ENCODE measurements at regions not wholly inside any gene's neighbourhood (a gene's known extent, or its start where the extent isn't known, plus 50 kb on each side); places are given as distances from the start of the nearest gene placed in this dataset.

DNA sequence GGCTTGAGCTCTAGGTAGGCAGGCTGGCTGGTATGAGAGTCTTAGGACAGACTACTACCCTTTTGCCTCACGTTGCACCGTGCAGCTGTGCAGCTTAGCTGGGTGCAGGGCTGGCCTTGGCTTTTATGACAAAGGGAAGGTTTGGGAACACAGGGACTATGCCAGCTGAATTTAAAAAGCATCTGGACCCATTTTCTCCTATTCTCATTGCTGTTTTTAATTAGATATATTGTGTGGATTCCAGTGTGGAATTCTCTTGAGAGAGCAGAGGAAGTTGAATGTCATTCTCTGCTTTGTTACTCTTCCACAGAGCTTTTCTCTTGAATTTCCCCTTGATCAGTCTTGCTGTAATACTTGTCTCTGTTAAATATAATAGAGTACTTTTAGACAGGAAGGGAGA, 192.7 kb downstream of the ZNF330 start:
- Histone ChIP-seq H3K9ac (ENCODE audit: insufficient read depth in 1 of 2, low read depth in 2 of 2, low read length in 2 of 2) (no peak overlapping the region), H3K9me3 (replicated peaks; ENCODE audit: control insufficient read depth, insufficient read depth, low read depth, low read length) (no peaks in the 10 kb centered on the region), H3K27ac (ENCODE audit: extremely low read depth, low read depth, low read length) (no peak overlapping the region), H3K4me2 (ENCODE audit: insufficient read depth, low read length) (no peak overlapping the region), H3K79me2 (ENCODE audit: control insufficient read depth, insufficient read depth, low read length) (no peaks in the 10 kb centered on the region), H4K20me1 (replicated peaks; ENCODE audit: control insufficient read depth, insufficient read depth, low read length) (no peaks in the 10 kb centered on the region), H3K9me1 (ENCODE audit: control insufficient read depth, insufficient read depth, low read length) (no peaks in the 10 kb centered on the region), H3K27me3 (ENCODE audit: control insufficient read depth in 2 of 2, insufficient read depth in 2 of 2, low read length in 2 of 2) (no peaks in the 10 kb centered on the region), H3K4me1 (replicated peaks in 1 of 2; ENCODE audit: control insufficient read depth in 2 of 2, insufficient read depth in 2 of 2, low read length in 2 of 2) (no peaks in the 10 kb centered on the region), H3K4me3 (no peak overlapping the region), H3K36me3 (ENCODE audit: control insufficient read depth, insufficient read depth, low read length) (no peaks in the 10 kb centered on the region), H2AFZ (ENCODE audit: low read depth, low read length) (no peak overlapping the region)
- intact Hi-C loops (cut with micrococcal nuclease) (no loop called here), in situ Hi-C loops (cut with MboI) (no loop called here)
- TF ChIP-seq, protein P1, sequence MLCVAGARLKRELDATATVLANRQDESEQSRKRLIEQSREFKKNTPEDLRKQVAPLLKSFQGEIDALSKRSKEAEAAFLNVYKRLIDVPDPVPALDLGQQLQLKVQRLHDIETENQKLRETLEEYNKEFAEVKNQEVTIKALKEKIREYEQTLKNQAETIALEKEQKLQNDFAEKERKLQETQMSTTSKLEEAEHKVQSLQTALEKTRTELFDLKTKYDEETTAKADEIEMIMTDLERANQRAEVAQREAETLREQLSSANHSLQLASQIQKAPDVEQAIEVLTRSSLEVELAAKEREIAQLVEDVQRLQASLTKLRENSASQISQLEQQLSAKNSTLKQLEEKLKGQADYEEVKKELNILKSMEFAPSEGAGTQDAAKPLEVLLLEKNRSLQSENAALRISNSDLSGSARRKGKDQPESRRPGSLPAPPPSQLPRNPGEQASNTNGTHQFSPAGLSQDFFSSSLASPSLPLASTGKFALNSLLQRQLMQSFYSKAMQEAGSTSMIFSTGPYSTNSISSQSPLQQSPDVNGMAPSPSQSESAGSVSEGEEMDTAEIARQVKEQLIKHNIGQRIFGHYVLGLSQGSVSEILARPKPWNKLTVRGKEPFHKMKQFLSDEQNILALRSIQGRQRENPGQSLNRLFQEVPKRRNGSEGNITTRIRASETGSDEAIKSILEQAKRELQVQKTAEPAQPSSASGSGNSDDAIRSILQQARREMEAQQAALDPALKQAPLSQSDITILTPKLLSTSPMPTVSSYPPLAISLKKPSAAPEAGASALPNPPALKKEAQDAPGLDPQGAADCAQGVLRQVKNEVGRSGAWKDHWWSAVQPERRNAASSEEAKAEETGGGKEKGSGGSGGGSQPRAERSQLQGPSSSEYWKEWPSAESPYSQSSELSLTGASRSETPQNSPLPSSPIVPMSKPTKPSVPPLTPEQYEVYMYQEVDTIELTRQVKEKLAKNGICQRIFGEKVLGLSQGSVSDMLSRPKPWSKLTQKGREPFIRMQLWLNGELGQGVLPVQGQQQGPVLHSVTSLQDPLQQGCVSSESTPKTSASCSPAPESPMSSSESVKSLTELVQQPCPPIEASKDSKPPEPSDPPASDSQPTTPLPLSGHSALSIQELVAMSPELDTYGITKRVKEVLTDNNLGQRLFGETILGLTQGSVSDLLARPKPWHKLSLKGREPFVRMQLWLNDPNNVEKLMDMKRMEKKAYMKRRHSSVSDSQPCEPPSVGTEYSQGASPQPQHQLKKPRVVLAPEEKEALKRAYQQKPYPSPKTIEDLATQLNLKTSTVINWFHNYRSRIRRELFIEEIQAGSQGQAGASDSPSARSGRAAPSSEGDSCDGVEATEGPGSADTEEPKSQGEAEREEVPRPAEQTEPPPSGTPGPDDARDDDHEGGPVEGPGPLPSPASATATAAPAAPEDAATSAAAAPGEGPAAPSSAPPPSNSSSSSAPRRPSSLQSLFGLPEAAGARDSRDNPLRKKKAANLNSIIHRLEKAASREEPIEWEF (CRISPR knock-in tag; IDR thresholded peaks at IDR 0.05), result no peak
- TF ChIP-seq, protein P2, sequence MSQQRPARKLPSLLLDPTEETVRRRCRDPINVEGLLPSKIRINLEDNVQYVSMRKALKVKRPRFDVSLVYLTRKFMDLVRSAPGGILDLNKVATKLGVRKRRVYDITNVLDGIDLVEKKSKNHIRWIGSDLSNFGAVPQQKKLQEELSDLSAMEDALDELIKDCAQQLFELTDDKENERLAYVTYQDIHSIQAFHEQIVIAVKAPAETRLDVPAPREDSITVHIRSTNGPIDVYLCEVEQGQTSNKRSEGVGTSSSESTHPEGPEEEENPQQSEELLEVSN (IDR thresholded peaks at IDR 0.05; ENCODE audit: borderline replicate concordance in 1 of 2, extremely low read depth in 1 of 2, insufficient read depth in 1 of 2, insufficient read length in 1 of 2, low read depth in 1 of 2, low read length in 1 of 2, poor library complexity in 1 of 2, severe bottlenecking in 1 of 2), result no peak
- TF ChIP-seq FOXJ3 (CRISPR knock-in tag; IDR thresholded peaks at IDR 0.05) (no peak), NR2F6 (CRISPR knock-in tag; IDR thresholded peaks at IDR 0.05) (no peak)
- FAIRE-seq (no peak), ATAC-seq (no peak), DNase-seq (ENCODE audit: extremely low read depth in 1 of 4, low spot score in 3 of 4) (no peak)
- 7% methylated on average over 2 of the region's 2 CpGs for WGBS (ENCODE audit: insufficient coverage, low coverage, missing lambda C conversion rate)
- BruUV-seq (replicated peaks), result no TSS peak
- CTCF ChIA-PET (ENCODE audit: low intra/inter-chr PET ratio), result no interaction called here
- POLR2A ChIA-PET, result no interaction called here
